Fibroblast of gingiva (primary cell): ENCODE measurements at regions not wholly inside any gene's neighbourhood (a gene's known extent, or its start where the extent isn't known, plus 50 kb on each side); places are given as distances from the start of the nearest gene placed in this dataset.

Experiments used
- DNase-seq: peaks from one replicate; pipeline ENCODE4 v3.0.0-alpha.2; 2011; ENCODE audit warnings: low read depth

- no peak for DNase-seq
Observed at GRCh38 chr7:96638669-96639068, 71.0 kb downstream of the SEM1 start.

GRCh38 chr7:96637522-96637921, 72.1 kb downstream of the SEM1 start:
- DNase-seq, result no peak

GRCh38 chr7:96636979-96637378, 72.7 kb downstream of the SEM1 start:
- DNase-seq, result no peak

GRCh38 chr7:96636342-96636860, 73.2 kb downstream of the SEM1 start:
- peak; percentile 28 for DNase-seq

- no peak for DNase-seq
Observed at GRCh38 chr7:96629884-96630283, 79.8 kb downstream of the SEM1 start.

- DNase-seq, result no peak
Observed at GRCh38 chr7:96624954-96625353, 84.7 kb downstream of the SEM1 start.

GRCh38 chr7:96621932-96622331, 87.7 kb downstream of the SEM1 start:
- no peak for DNase-seq

- DNase-seq, result no peak
Observed at GRCh38 chr7:96614154-96614867, 95.3 kb downstream of the SEM1 start.

GRCh38 chr7:96612034-96612433, 97.6 kb downstream of the SEM1 start:
- no peak for DNase-seq

GRCh38 chr7:96605045-96605716, 104.5 kb downstream of the SEM1 start:
- DNase-seq, result no peak

GRCh38 chr7:96599288-96599936, 110.2 kb downstream of the SEM1 start:
- DNase-seq, result no peak

- no peak for DNase-seq
Observed at GRCh38 chr7:96598421-96598820, 111.2 kb downstream of the SEM1 start.

GRCh38 chr7:96596120-96596826, 113.4 kb downstream of the SEM1 start:
- no peak for DNase-seq

GRCh38 chr7:96591900-96592676, 117.6 kb downstream of the SEM1 start:
- DNase-seq, result no peak

GRCh38 chr7:96591159-96591899, 118.3 kb downstream of the SEM1 start:
- DNase-seq, result no peak

- no peak for DNase-seq
Observed at GRCh38 chr7:96589038-96589437, 120.6 kb downstream of the SEM1 start.

GRCh38 chr7:96579119-96579518, 130.5 kb downstream of the SEM1 start:
- no peak for DNase-seq

- no peak for DNase-seq
Observed at GRCh38 chr7:96578606-96579005, 131.0 kb downstream of the SEM1 start.

GRCh38 chr7:96563409-96563808, 146.2 kb downstream of the SEM1 start:
- no peak for DNase-seq

GRCh38 chr7:96562966-96563365, 146.7 kb downstream of the SEM1 start:
- DNase-seq, result no peak

- no peak for DNase-seq
Observed at GRCh38 chr7:96562458-96562857, 147.2 kb downstream of the SEM1 start.
